ENCODE measurements at regions not wholly inside any gene's neighbourhood (a gene's known extent, or its start where the extent isn't known, plus 50 kb on each side); places are given as distances from the start of the nearest gene placed in this dataset.

- no peak for DNase-seq (ENCODE audit: low spot score)
Observed at GRCh38 chr3:118436697-118437262, 597.9 kb downstream of the IGSF11 start.

- DNase-seq (ENCODE audit: low spot score), result no peak
Observed at GRCh38 chr3:118445036-118445435, 589.6 kb downstream of the IGSF11 start.

- DNase-seq (ENCODE audit: low spot score), result no peak
Observed at GRCh38 chr3:118447339-118447738, 587.3 kb downstream of the IGSF11 start.

- no peak for DNase-seq (ENCODE audit: low spot score)
Observed at GRCh38 chr3:118466795-118467330, 567.8 kb downstream of the IGSF11 start.

- no peak for DNase-seq (ENCODE audit: low spot score)
Observed at GRCh38 chr3:118468801-118469200, 565.8 kb downstream of the IGSF11 start.

GRCh38 chr3:118472586-118472985 is 562.1 kb downstream of the IGSF11 start:
- DNase-seq (ENCODE audit: low spot score), result no peak

GRCh38 chr3:118473343-118473742 is 561.3 kb downstream of the IGSF11 start:
- DNase-seq (ENCODE audit: low spot score), result no peak

- DNase-seq (ENCODE audit: low spot score), result no peak
Observed at GRCh38 chr3:118476885-118477618, 557.6 kb downstream of the IGSF11 start.

GRCh38 chr3:118477768-118478167 is 556.9 kb downstream of the IGSF11 start:
- no peak for DNase-seq (ENCODE audit: low spot score)

- no peak for DNase-seq (ENCODE audit: low spot score)
Observed at GRCh38 chr3:118478706-118479276, 555.9 kb downstream of the IGSF11 start.

- no peak for DNase-seq (ENCODE audit: low spot score)
Observed at GRCh38 chr3:118479376-118479775, 555.3 kb downstream of the IGSF11 start.

GRCh38 chr3:118480101-118480860 is 554.4 kb downstream of the IGSF11 start:
- no peak for DNase-seq (ENCODE audit: low spot score)

- DNase-seq (ENCODE audit: low spot score), result no peak
Observed at GRCh38 chr3:118485693-118486092, 549.0 kb downstream of the IGSF11 start.

GRCh38 chr3:118487734-118488133 is 546.9 kb downstream of the IGSF11 start:
- DNase-seq (ENCODE audit: low spot score), result no peak

- no peak for DNase-seq (ENCODE audit: low spot score)
Observed at GRCh38 chr3:118488732-118489131, 545.9 kb downstream of the IGSF11 start.

GRCh38 chr3:118495206-118495605 is 539.4 kb downstream of the IGSF11 start:
- no peak for DNase-seq (ENCODE audit: low spot score)

GRCh38 chr3:118497274-118497673 is 537.4 kb downstream of the IGSF11 start:
- DNase-seq (ENCODE audit: low spot score), result no peak

- DNase-seq (ENCODE audit: low spot score), result peak; percentile 3
Observed at GRCh38 chr3:118501152-118501551, 533.5 kb downstream of the IGSF11 start.

- no peak for DNase-seq (ENCODE audit: low spot score)
Observed at GRCh38 chr3:118504906-118505305, 529.7 kb downstream of the IGSF11 start.

GRCh38 chr3:118505784-118506183 is 528.9 kb downstream of the IGSF11 start:
- no peak for DNase-seq (ENCODE audit: low spot score)

GRCh38 chr3:118511402-118511801 is 523.2 kb downstream of the IGSF11 start:
- DNase-seq (ENCODE audit: low spot score), result no peak

- DNase-seq (ENCODE audit: low spot score), result no peak
Observed at GRCh38 chr3:118512301-118512700, 522.3 kb downstream of the IGSF11 start.

GRCh38 chr3:118525077-118525476 is 509.6 kb downstream of the IGSF11 start:
- no peak for DNase-seq (ENCODE audit: low spot score)
